Suppressor macrophage treated with lipopolysaccharide for 4 hours (primary cell): ENCODE measurements at regions not wholly inside any gene's neighbourhood (a gene's known extent, or its start where the extent isn't known, plus 50 kb on each side); places are given as distances from the start of the nearest gene placed in this dataset.
A peak's percentile ranks its signal among the peaks of the same experiment; 100 is the strongest.

Experiments used
- DNase-seq: peaks from one replicate; pipeline ENCODE4 v3.0.0-alpha.2; 2020

DNA sequence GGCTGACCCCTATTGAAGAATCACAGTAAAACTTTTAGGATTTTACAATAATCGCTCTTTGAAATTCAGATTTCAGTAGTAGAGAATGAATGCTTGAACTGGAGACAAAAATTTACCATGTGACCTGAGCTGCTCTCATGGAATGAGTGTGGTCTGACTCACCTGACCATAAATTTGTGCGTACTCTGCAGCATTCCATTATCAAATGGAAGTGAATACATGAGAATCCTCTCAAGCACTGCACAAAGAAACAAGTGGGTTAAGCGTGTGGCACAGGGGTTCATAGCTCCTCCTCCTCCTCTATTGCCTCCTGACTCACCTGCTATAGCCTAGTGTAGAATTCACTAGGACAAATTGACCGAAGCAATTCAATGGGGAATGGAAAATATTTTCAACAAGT, 269.8 kb upstream of the CDH9 start:
- no peak for DNase-seq

DNA sequence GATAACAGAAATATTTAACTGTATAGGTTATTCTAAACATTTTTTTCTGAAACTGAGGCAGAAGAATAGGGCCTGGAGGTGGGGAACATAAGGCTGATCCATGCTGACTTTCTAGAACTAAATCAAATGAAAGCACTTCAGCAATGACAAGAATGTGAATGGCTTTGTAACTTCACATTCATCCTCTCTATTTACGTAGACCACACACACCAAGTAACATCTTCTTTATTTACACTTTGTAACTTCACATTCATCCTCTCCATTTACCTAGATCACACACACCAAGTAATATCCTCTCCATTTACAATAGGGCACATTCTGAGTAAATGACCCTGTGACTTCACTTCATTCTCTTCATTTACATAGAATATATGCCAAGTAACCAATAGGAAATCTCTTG, 251.8 kb upstream of the CDH9 start:
- no peak for DNase-seq

DNA sequence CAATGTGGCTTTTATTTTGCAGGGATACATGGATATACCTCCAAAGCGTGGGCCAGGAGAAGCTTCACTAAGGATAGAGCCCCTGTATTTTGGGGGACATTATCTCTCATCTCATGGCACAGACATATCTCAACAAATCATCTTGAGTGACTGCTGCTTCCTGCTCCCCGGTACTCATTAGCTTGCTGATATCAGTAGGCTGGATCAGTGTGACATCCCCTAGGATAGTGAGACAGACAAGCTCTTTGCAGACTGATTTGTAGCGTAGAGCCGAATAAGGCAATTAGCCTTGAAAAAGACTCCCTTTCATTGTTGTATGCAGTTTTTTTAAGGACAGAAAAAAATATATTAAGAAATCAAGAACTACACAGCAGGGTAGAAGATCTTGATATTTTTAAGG, 237.7 kb upstream of the CDH9 start:
- no peak for DNase-seq

DNA sequence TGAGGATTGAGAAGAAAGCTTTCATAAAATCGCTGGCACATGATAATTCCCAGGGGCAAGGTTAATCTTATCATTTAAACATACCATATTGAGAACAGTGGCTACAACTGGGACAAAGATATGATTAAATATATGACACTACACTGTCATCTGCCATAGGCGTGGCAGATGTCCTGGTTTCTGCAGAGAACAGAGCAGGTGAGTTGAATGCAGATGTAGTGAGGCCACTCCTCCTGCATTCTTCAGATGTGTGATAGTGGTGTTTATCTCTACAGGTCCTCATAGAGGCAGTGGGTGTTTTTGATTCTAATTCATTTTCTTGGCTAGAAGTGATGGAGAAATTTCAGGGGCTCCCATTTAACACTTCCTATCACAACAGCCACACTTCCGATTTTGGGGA, 237.0 kb upstream of the CDH9 start:
- no peak for DNase-seq

DNA sequence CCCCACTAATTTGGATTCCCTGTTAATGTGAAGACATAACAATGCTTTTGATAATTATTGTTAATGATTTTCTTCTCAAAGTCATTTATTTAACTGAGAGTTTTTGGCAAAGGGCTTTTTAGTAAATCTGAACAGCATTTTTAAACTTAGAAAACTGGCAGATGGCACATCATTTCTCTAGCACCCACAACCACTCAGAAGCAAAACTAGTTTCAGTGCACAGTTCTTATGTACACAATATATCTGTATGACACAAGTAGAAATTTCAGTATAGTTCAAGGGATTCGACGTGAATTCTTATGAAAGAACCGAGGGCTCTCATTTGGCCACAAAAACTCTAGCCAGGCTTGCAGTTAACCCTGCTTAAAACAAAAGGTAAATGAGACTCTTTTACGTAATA, 231.4 kb upstream of the CDH9 start:
- DNase-seq, result no peak

DNA sequence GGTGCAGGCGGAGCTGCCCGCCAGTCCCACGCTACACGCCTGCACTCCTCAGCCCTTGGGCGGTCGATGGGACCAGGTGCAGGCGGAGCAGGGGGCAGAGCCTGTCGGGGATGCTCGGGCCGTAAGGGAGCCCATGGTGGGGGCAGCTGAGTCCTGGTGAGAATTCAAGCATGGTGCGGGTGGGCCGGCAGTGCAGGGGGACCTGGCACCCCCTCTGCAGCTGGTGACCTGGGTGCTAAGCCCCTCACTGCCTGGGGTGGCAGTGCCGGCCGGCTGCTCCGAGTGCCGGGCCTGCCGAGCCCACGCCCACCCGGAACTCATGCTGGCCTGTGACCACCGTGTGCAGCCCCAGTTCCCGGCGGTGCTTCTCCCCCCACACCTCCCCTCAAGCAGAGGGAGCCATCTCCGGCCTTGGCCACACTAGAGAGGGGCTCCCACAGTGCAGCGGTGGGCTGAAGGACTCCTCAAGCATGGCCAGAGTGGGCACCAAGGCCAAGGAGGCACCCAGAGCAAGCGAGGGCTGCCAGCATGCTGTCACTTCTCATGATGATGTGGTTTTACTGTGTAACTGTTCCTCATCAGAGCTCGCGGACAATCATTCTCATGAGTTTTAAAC, 228.9 kb upstream of the CDH9 start:
- DNase-seq, result no peak

DNA sequence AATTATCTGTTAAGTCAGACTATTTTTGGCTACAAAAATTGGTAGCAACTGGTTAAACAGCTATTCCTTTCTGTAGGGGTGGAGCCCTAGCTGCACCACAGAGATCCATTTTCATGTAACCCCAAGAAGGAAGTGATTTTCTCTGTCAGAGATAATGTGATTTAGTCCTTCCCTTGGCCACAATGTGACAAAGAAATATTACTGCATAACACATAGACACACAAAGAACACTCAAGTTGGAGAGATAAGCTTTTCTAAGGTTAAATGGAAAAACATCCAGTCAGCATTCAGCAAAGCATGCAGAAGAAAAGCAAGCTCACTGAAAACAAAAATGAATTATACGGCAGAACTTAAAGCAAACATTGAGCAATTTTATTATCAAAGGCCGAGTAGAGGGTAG, 227.8 kb upstream of the CDH9 start:
- no peak for DNase-seq

DNA sequence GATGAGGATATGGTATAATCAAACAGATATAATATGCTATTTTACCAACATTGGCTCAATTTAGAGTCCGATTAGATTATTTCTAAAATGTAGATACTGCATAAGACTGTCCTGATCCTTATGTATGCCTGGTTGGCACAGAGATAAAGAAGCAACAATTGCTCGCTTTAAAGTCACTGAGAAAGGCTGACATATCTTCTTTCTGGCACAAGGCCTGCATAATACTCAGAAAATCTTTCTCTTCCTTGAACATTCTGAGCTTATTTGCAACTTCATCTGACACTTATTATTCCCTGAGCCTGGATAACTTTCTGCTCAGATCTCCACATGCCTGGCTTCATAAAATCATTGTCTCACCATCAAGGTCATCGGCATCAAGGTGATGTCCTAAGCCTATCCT, 219.3 kb upstream of the CDH9 start:
- no peak for DNase-seq

DNA sequence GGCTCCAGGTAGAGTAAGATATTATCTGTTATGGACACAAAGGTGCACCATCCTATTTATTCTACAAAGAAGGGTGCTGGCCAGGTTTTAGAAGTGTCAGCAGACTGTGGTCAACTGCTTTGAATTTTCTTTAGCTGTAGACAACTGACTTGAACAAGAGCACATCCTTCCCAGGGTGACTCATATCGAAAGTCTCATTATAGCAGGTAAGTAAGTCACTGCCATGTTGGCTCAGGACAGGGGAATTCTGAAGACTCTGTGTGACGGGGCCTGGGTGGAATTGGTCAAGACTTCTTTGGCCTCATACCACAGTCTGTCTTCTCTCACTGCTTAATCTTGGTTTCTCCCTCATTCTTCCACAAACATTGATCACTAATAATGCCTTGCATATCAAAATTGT, 214.5 kb upstream of the CDH9 start:
- DNase-seq, result no peak

DNA sequence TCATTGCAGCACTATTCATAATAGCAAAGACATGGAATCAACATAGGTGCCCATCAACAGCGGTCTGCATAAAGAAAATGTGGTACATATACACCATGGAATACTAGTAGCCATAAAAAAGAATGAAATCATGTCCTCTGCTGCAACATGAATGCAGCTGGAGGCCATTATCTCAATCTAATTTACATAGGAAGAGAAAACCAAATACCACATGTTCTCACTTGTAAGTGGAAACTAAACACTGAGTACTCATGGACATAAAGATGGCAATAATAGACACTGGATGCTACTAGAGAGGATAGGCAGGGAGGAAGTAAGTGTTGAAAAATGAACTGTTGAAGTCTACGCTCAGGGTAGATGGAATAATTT, 203.9 kb upstream of the CDH9 start:
- no peak for DNase-seq

DNA sequence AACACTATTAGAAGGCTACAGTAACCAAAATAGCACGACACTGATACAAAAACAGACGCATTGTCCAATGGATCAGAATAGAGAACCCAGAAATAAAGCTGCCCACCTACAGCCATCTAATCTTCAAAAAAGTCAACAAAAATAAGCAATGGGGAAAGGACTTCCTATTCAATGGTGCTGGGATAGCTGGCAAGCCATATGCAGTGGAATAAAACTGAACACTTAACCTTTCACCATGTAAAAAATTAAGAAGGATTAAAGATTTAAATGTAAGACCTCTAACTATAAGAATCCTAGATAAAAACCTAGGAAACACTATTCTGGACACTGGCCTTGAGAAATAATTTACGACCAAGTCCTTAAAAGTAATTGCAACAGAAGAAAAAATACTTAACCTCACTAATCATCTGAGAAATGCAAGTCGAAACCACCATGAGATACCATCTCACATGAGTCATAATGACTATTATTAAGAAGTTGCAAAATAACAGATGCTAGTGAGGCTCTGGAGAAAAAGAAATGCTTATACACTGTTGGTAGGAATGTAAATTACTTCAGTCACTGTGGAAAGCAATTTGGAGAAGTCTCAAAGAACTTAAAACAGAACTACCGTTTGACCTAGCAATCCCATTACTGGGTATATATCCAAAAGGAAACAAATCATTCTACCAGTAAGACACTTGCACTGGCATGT, 203.3 kb upstream of the CDH9 start:
- DNase-seq, result peak; percentile 7

DNA sequence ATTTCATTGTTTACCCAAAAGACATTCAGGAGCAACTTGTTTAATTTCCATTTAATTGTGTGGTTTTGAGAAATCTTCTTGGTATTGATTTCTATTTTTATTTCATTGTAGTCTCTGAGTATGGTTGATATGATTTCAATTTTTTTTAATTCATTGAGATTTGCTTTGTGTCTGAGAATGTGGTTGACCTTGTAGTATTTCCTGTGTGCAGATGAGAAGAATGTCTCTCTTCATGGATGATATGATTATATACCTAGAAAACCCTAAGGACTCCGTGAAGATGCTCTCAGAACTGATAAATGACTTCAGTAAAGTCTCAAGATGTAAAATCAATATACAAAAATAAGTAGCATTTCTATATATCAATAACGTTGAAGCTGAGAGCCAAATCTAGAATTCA, 202.4 kb upstream of the CDH9 start:
- no peak for DNase-seq

DNA sequence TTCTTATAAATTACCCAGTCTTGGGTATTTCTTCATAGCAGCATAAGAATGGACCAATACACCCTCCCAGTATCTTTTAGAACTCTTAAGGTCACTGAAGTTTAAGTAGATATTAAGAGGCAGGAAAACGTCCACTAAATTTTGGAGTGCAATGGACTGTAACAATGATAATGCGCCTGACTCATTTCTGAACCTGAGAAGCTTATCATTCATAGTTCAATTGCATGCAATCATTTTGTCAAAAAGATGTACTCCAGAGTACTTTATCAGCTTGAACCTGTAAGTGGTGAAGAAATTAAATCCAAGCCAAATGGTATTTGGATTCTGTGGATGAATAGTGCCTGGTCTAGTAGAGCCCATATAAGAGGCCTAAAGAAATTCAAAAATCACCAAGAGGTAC, 196.5 kb upstream of the CDH9 start:
- no peak for DNase-seq

DNA sequence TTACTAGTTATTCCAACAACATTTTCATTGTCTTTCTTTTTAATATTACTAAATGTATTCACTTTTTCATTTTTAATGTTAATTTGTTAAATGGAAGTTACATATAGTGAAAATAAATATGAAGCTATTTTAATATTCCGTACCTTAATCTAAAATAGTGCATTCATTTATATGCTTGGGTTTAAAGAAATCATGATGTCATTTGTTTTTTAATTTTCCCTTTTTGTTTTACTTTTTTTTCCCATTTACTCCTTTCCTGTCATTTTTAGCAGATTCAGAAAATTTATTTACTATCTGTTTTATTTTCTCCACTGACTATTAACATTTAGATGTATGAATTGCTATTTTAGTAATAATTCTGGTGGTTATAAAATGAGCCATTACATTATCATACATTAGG, 183.0 kb upstream of the CDH9 start:
- DNase-seq, result no peak

DNA sequence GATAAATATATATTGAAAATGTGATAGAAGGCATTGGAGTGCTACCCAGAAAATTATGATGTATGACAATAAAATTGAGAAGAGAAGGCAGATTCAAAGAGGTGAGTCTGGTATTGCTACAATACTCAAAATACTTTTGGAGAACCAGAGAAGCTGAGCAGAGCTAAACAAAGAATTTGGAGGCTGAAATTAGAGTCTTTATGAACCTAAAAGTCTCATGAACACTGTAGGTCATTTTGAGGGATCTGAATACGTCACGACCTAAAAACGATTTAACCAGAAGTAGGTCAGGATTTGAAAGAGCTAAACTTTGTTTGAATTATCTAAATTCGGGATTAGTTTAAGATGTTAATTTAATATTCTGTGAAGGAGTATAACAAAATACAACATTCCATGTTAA, 182.4 kb upstream of the CDH9 start:
- no peak for DNase-seq

DNA sequence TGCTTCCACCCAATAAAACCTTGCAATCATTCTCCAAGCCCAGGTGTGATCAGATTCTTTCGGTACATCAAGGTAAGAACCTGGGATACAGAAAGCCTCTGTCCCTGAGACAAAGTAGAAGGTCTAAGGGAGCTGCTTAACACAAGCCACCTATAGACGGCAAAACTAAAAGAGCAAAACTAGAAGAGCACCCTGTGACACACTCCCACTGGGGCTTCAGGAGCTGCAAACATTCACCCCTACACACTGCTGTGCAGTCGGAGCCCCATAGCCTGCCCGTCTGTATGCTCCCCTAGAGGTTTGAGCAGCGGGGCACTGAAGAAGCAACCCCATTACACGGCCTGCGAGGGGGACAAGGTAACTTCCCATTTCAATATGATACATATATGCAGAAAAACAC, 179.6 kb upstream of the CDH9 start:
- no peak for DNase-seq

DNA sequence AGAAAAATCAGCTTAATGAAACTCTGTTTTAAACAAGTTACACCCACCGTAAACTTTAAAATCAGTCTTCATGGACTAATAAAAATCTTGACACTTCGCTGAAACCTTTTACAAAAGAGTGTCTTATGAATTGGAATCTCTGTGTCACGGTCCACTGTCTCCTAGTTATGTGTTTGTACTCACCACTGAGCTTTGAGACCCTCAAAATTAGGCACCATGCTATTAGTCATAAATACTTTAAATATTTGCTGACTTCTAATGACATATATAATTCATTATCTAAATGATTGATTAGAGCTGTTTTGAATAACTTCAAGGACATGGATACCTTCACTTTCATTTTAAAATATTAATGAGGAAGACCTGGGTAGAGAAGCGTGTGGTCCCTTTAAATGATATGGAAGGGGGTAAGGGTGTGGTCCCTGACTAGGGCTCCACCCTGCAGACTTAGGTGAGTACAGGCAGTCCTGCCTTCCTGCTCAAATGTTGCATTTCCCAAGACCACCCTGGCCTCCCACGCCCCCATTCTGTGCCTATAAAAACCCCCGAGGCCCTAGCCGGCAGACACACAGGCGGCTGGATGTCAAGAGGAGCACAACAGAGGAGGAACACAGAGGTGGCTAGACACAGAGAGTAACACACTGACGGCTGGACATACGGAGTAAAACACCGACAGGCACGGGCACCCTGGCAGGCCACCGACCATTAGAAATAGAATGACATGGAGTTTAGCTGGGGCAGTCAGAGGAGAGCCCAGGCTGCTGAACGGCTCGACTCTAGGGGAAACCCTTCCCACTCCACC, 179.0 kb upstream of the CDH9 start:
- DNase-seq, result no peak

DNA sequence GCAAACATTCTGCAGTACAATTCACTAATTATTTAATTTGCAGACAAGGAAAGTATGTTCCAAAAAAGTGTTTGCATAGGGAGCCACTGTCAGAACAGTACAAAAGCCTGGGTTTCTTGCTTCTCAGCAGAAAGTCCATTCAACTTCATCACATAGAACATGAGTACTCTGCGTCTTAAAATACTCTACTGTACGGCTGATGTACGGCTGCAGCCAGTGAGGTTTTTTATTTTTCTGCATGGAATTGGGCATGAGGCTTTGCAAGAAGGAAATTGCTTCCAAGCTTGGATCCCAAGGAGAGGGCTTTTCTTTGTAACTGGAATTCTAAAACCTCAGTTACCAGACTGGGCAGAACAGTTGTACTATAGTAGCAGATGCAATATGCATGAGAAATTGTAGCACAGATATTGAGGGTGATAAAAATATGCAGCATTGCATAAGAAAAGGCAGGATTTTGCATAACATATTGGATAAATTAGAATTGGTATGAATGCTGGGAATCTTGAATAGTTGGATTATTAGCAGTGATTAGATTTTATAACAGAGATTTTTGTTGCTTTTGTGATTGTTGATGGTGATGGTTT, 178.1 kb upstream of the CDH9 start:
- no peak for DNase-seq

DNA sequence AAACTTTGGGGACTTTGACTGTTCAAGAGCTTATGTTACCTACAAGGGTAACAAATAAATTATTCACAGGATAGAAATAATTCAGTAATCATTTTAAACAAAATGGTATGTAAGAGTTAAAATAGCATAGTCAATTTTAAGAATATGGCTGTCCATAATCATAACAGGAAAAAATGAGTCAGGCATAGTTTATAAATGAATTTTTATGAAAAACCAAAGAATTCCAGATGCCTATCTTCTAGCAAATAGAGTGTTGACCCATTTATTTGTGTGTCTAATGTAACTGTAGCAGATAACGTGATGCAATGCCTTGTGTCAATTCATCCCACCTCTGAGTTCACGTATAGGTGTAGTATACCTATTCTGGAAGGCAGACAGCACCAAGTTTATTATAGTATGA, 169.7 kb upstream of the CDH9 start:
- DNase-seq, result no peak

DNA sequence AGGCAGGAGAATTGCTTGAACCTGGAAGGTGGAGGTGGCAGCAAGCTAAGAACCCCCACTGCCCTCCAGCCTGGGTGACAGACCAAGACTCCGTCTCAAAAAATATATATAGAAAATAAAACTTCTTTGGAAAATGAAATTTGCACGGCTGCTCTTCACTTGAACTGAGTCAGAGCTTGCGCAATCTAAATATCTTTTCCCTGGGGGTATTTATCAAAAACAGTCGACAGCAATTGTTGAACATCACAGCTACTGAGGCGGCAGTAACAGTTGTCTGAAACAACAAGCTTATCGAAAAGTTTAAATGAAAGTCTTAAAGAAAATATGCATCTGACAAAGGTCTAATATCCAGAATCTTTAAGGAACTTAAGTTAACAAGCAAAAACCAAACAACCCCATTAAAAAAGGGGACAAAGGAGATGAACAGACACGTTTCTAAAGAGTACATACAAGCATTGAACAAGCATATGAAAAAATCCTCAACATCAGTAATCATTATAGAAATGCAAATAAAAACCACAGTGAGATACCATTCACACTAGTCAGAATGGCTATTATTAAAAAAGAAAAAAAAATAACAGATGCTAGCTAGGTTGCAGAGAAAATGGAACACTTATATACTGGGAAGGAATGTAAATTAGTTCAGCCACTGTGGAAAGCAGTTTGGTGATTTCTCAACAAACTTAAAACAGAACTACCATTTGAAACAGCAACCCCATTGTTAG, 153.6 kb upstream of the CDH9 start:
- no peak for DNase-seq

DNA sequence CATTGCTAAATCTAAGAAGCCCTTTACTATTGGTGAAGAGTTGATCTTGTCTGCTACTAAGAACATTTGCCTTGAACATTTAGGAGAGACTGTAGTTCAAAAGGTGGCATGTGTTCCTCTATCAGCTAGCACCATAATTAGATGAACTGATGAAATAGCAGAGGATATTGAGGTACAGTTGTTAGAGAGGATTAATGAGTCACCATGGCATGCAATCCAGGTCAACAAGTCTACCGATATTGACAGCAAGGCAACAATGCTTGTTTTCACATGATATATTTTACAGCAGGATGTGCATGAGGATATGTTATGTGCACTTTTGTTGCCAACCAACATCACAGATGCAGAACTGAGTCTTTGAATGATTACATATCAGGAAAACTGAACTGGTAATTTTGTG, 134.3 kb upstream of the CDH9 start:
- DNase-seq, result no peak

DNA sequence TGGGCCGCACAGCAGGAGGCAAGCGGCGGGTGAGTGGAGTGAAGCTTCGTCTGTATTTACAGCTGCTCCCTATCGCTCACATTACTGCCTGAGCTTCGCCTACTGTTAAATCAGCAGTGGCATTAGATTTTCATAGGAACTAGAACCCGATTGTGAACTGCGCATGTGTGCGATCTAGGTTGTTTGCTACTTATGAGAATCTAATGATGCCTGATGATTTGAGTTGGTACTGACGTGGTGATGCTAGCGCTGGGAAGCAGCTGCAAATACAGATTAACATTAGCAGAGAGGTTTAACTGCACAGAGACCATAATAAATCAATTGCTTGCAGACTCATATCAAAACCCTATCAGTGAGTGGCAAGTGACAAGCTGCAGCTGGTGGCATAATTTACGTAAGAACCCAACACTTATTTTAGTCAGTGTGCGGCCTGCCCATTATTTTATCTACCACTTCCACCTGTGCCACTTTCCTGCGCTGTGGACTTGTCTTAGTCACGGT, 133.4 kb upstream of the CDH9 start:
- no peak for DNase-seq

DNA sequence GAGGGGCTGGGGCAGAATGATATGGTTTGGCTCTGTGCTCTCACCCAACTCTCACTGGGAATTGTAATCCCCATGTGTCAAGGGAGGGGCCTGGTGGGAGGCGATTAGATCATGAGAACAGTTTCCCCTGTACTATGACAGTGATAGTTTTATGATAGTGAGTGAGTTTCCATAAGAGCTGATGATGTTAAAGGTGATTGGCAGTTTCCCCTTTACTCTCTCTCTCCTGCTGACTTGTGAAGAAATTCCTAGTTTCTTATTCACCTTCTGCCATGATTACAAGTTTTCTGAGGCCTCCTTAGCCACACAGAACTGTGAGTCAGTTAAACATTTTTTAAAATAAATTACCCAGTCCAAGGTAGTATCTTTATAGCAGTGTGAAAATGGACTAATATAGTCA, 120.4 kb upstream of the CDH9 start:
- DNase-seq, result no peak
